ENCODE measurements at regions not wholly inside any gene's neighbourhood (a gene's known extent, or its start where the extent isn't known, plus 50 kb on each side); places are given as distances from the start of the nearest gene placed in this dataset.

- no peak overlapping the region for H3K27ac ChIP-seq (ENCODE audit: insufficient read depth, low read length)
- no peak overlapping the region for H3K4me3 ChIP-seq (replicated peaks in 1 of 4; ENCODE audit: control extremely low read depth in 1 of 4, insufficient read depth in 1 of 4, low read depth in 3 of 4, low read length in 4 of 4)
- no peak overlapping the region for H3K4me2 ChIP-seq (ENCODE audit: extremely low read depth, insufficient read depth, low read length)
- no peak overlapping the region for H2AFZ ChIP-seq (ENCODE audit: low read length)
- no peak for DNase-seq (ENCODE audit: low read depth in 2 of 2)
- no peaks in the 10 kb centered on the region for H3K36me3 ChIP-seq (ENCODE audit: control insufficient read depth, insufficient read depth, low read length)
- H4K20me1 ChIP-seq (ENCODE audit: control insufficient read depth, extremely low read depth, insufficient read depth, low read length), result no peaks in the 10 kb centered on the region
- H3K9ac ChIP-seq (ENCODE audit: insufficient read depth, low read length), result no peak overlapping the region
- H3K27me3 ChIP-seq (ENCODE audit: control insufficient read depth, insufficient read depth, low read length), result peaks cover 4% of the 10 kb centered on the region
- H3K4me1 ChIP-seq (ENCODE audit: control insufficient read depth, extremely low read depth, insufficient read depth, low read length), result no peaks in the 10 kb centered on the region
- no peaks in the 10 kb centered on the region for H3K9me3 ChIP-seq (ENCODE audit: control insufficient read depth, insufficient read depth, low read depth, low read length)
- TF ChIP-seq EZH2 (IDR thresholded peaks at IDR 0.05; ENCODE audit: low read length, missing control alignments) (no peak), CTCF (conservative IDR thresholded peaks at IDR 0.05 in 1 of 2, IDR thresholded peaks at IDR 0.05 in 1 of 2; ENCODE audit: low read depth in 1 of 2, low read length in 2 of 2) (no peak)
- H3K79me2 ChIP-seq (ENCODE audit: control insufficient read depth, insufficient read depth, low read length), result no peaks in the 10 kb centered on the region
These were observed 59.7 kb downstream of the KCNA1 start for GRCh38 chr12:4969405-4969804.

GRCh38 chr12:4974217-4974616, 64.5 kb downstream of the KCNA1 start:
- H2AFZ ChIP-seq (ENCODE audit: low read length), result no peak overlapping the region
- no peaks in the 10 kb centered on the region for H3K4me1 ChIP-seq (ENCODE audit: control insufficient read depth, extremely low read depth, insufficient read depth, low read length)
- H4K20me1 ChIP-seq (ENCODE audit: control insufficient read depth, extremely low read depth, insufficient read depth, low read length), result no peaks in the 10 kb centered on the region
- no peak for DNase-seq (ENCODE audit: low read depth in 2 of 2)
- H3K4me2 ChIP-seq (ENCODE audit: extremely low read depth, insufficient read depth, low read length), result no peak overlapping the region
- no peak overlapping the region for H3K27ac ChIP-seq (ENCODE audit: insufficient read depth, low read length)
- no peaks in the 10 kb centered on the region for H3K36me3 ChIP-seq (ENCODE audit: control insufficient read depth, insufficient read depth, low read length)
- no peak overlapping the region for H3K4me3 ChIP-seq (replicated peaks in 1 of 4; ENCODE audit: control extremely low read depth in 1 of 4, insufficient read depth in 1 of 4, low read depth in 3 of 4, low read length in 4 of 4)
- TF ChIP-seq EZH2 (IDR thresholded peaks at IDR 0.05; ENCODE audit: low read length, missing control alignments) (no peak), CTCF (conservative IDR thresholded peaks at IDR 0.05 in 1 of 2, IDR thresholded peaks at IDR 0.05 in 1 of 2; ENCODE audit: low read depth in 1 of 2, low read length in 2 of 2) (no peak)
- no peaks in the 10 kb centered on the region for H3K79me2 ChIP-seq (ENCODE audit: control insufficient read depth, insufficient read depth, low read length)
- no peaks in the 10 kb centered on the region for H3K9me3 ChIP-seq (ENCODE audit: control insufficient read depth, insufficient read depth, low read depth, low read length)
- H3K9ac ChIP-seq (ENCODE audit: insufficient read depth, low read length), result no peak overlapping the region
- H3K27me3 ChIP-seq (ENCODE audit: control insufficient read depth, insufficient read depth, low read length), result peaks cover 2% of the 10 kb centered on the region

- H3K4me3 ChIP-seq (replicated peaks in 1 of 4; ENCODE audit: control extremely low read depth in 1 of 4, insufficient read depth in 1 of 4, low read depth in 3 of 4, low read length in 4 of 4), result no peak overlapping the region
- DNase-seq (ENCODE audit: low read depth in 2 of 2), result no peak
- no peak overlapping the region for H2AFZ ChIP-seq (ENCODE audit: low read length)
- H3K4me2 ChIP-seq (ENCODE audit: extremely low read depth, insufficient read depth, low read length), result no peak overlapping the region
- H4K20me1 ChIP-seq (ENCODE audit: control insufficient read depth, extremely low read depth, insufficient read depth, low read length), result no peaks in the 10 kb centered on the region
- no peaks in the 10 kb centered on the region for H3K9me3 ChIP-seq (ENCODE audit: control insufficient read depth, insufficient read depth, low read depth, low read length)
- no peak overlapping the region for H3K9ac ChIP-seq (ENCODE audit: insufficient read depth, low read length)
- no peaks in the 10 kb centered on the region for H3K36me3 ChIP-seq (ENCODE audit: control insufficient read depth, insufficient read depth, low read length)
- peaks cover 2% of the 10 kb centered on the region for H3K27me3 ChIP-seq (ENCODE audit: control insufficient read depth, insufficient read depth, low read length)
- no peaks in the 10 kb centered on the region for H3K79me2 ChIP-seq (ENCODE audit: control insufficient read depth, insufficient read depth, low read length)
- TF ChIP-seq EZH2 (IDR thresholded peaks at IDR 0.05; ENCODE audit: low read length, missing control alignments) (no peak), CTCF (conservative IDR thresholded peaks at IDR 0.05 in 1 of 2, IDR thresholded peaks at IDR 0.05 in 1 of 2; ENCODE audit: low read depth in 1 of 2, low read length in 2 of 2) (no peak)
- H3K4me1 ChIP-seq (ENCODE audit: control insufficient read depth, extremely low read depth, insufficient read depth, low read length), result no peaks in the 10 kb centered on the region
- no peak overlapping the region for H3K27ac ChIP-seq (ENCODE audit: insufficient read depth, low read length)
These were observed 65.9 kb downstream of the KCNA1 start for GRCh38 chr12:4975574-4975973.

Measured in fibroblast of lung (primary cell).